ENCODE measurements at regions not wholly inside any gene's neighbourhood (a gene's known extent, or its start where the extent isn't known, plus 50 kb on each side); places are given as distances from the start of the nearest gene placed in this dataset.

DNA sequence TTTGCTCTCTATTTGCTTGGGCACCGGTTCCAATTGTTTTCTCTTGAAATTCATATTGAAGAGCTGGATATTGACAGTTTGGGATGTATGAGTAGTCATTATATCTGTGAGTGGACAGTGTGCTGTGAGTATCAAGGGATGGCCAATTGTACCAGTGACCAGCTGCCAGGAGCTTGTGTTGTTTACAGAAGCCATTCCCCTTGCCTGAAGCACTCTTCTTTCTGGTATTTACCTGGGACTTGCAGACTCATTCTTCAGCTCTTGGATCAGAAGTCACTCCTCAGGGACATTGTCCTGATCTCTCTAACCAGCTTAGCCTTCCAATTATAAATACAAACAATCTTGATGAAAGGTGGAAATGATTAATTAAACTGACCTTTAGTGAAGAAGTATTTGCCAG, 438.3 kb upstream of the LRATD1 start:
- Histone ChIP-seq H2AFZ (ENCODE audit: control insufficient read depth, low read length) (no peak overlapping the region), H3K4me3 (ENCODE audit: control insufficient read depth in 2 of 3, extremely low read depth in 1 of 3, insufficient read depth in 2 of 3, low read depth in 1 of 3, low read length in 3 of 3) (no peak overlapping the region), H3K4me2 (ENCODE audit: control insufficient read depth, extremely low read depth, insufficient read depth, low read depth, low read length) (no peak overlapping the region), H3K79me2 (ENCODE audit: control insufficient read depth, insufficient read depth, low read length) (no peaks in the 10 kb centered on the region), H3K4me1 (ENCODE audit: control insufficient read depth, extremely low read depth, insufficient read depth, low read length) (peaks cover 13% of the 10 kb centered on the region), H3K9me3 (ENCODE audit: control insufficient read depth, low read depth, low read length) (no peaks in the 10 kb centered on the region), H3K9ac (ENCODE audit: control insufficient read depth, extremely low read depth, insufficient read depth, low read length) (no peak overlapping the region), H3K27ac (ENCODE audit: control insufficient read depth, insufficient read depth, low read length) (no peak overlapping the region), H3K27me3 (ENCODE audit: control insufficient read depth, extremely low read depth, insufficient read depth, low read length) (no peaks in the 10 kb centered on the region), H3K9me1 (ENCODE audit: control insufficient read depth, extremely low read depth, insufficient read depth, low read length) (no peaks in the 10 kb centered on the region), H4K20me1 (ENCODE audit: control insufficient read depth, extremely low read depth, insufficient read depth, low read length) (no peaks in the 10 kb centered on the region), H3K36me3 (ENCODE audit: control insufficient read depth in 2 of 2, extremely low read depth in 1 of 2, insufficient read depth in 2 of 2, low read length in 2 of 2) (no peaks in the 10 kb centered on the region)
- dilution Hi-C loops (cut with MboI; ENCODE audit: extremely low pct_ligation_motif_present, low sequenced_read_pairs), result no loop called here
- TF ChIP-seq, protein P1, sequence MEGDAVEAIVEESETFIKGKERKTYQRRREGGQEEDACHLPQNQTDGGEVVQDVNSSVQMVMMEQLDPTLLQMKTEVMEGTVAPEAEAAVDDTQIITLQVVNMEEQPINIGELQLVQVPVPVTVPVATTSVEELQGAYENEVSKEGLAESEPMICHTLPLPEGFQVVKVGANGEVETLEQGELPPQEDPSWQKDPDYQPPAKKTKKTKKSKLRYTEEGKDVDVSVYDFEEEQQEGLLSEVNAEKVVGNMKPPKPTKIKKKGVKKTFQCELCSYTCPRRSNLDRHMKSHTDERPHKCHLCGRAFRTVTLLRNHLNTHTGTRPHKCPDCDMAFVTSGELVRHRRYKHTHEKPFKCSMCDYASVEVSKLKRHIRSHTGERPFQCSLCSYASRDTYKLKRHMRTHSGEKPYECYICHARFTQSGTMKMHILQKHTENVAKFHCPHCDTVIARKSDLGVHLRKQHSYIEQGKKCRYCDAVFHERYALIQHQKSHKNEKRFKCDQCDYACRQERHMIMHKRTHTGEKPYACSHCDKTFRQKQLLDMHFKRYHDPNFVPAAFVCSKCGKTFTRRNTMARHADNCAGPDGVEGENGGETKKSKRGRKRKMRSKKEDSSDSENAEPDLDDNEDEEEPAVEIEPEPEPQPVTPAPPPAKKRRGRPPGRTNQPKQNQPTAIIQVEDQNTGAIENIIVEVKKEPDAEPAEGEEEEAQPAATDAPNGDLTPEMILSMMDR (optimal IDR thresholded peaks at IDR 0.05 in 1 of 3, IDR thresholded peaks at IDR 0.05 in 1 of 3, conservative IDR thresholded peaks at IDR 0.05 in 1 of 3; ENCODE audit: extremely low read depth in 1 of 3, insufficient read depth in 2 of 3, low read length in 3 of 3), result no peak
- TF ChIP-seq EZH2 (IDR thresholded peaks at IDR 0.05; ENCODE audit: low read length), result no peak
- no peak for DNase-seq (ENCODE audit: low read depth, low spot score)
- no peak for FAIRE-seq

DNA sequence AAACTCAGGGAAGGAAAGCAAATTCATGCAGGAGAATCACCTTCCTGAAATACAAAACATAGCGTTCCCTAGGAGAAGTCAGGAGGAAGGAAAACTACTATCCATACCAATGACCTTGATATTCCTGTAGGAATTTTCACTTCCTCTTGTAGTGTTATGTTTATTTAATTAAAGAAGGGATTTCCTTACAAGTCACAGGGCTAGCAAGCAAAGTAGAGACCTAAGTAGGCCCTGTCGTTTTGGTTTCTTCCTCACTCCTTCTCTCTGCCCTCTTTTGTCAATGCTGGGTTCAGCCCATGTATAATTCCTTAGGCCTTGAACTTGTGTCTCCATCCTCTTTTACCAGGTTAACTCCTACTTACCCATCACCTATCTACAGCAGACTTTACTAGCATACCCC, 435.2 kb upstream of the LRATD1 start:
- no peak overlapping the region for H3K27ac ChIP-seq (ENCODE audit: control insufficient read depth, insufficient read depth, low read length)
- TF ChIP-seq EZH2 (IDR thresholded peaks at IDR 0.05; ENCODE audit: low read length), result no peak
- TF ChIP-seq, protein P1 (optimal IDR thresholded peaks at IDR 0.05 in 1 of 3, IDR thresholded peaks at IDR 0.05 in 1 of 3, conservative IDR thresholded peaks at IDR 0.05 in 1 of 3; ENCODE audit: extremely low read depth in 1 of 3, insufficient read depth in 2 of 3, low read length in 3 of 3), result no peak
- no peaks in the 10 kb centered on the region for H3K4me1 ChIP-seq (ENCODE audit: control insufficient read depth, extremely low read depth, insufficient read depth, low read length)
- H2AFZ ChIP-seq (ENCODE audit: control insufficient read depth, low read length), result no peak overlapping the region
- H3K9ac ChIP-seq (ENCODE audit: control insufficient read depth, extremely low read depth, insufficient read depth, low read length), result no peak overlapping the region
- no peak overlapping the region for H3K4me3 ChIP-seq (ENCODE audit: control insufficient read depth in 2 of 3, extremely low read depth in 1 of 3, insufficient read depth in 2 of 3, low read depth in 1 of 3, low read length in 3 of 3)
- no peaks in the 10 kb centered on the region for H3K9me3 ChIP-seq (ENCODE audit: control insufficient read depth, low read depth, low read length)
- no peak for FAIRE-seq
- H3K27me3 ChIP-seq (ENCODE audit: control insufficient read depth, extremely low read depth, insufficient read depth, low read length), result no peaks in the 10 kb centered on the region
- no peak for DNase-seq (ENCODE audit: low read depth, low spot score)
- H3K36me3 ChIP-seq (ENCODE audit: control insufficient read depth in 2 of 2, extremely low read depth in 1 of 2, insufficient read depth in 2 of 2, low read length in 2 of 2), result no peaks in the 10 kb centered on the region
- no peaks in the 10 kb centered on the region for H3K79me2 ChIP-seq (ENCODE audit: control insufficient read depth, insufficient read depth, low read length)
- H4K20me1 ChIP-seq (ENCODE audit: control insufficient read depth, extremely low read depth, insufficient read depth, low read length), result no peaks in the 10 kb centered on the region
- no peaks in the 10 kb centered on the region for H3K9me1 ChIP-seq (ENCODE audit: control insufficient read depth, extremely low read depth, insufficient read depth, low read length)
- H3K4me2 ChIP-seq (ENCODE audit: control insufficient read depth, extremely low read depth, insufficient read depth, low read depth, low read length), result no peak overlapping the region
- dilution Hi-C loops (cut with MboI; ENCODE audit: extremely low pct_ligation_motif_present, low sequenced_read_pairs), result no loop called here
